Panc1 (cell line): ENCODE measurements at regions not wholly inside any gene's neighbourhood (a gene's known extent, or its start where the extent isn't known, plus 50 kb on each side); places are given as distances from the start of the nearest gene placed in this dataset.

Experiments
- ATAC-seq: fragments of 200-7000 bp; cut with Tn5 transposase; 2 replicates; pipeline ENCODE4 v1.9.1; 2020; ENCODE audit warnings: mild to moderate bottlenecking, moderate library complexity
- BruUV-seq: library from RNA; stranded (reverse); fragments of 400-500 nt; replicated peaks from 2 replicates; lab custom pipeline; 2021; lab: Mats Ljungman, UMichigan
- CTCF ChIA-PET: fragments of 300-600 bp; sonication (Branson Sonifier 250); formaldehyde crosslinking; loops from one replicate; lab custom pipeline; 2022; ENCODE audit warnings: antibody characterized with exemption; lab: Charles Lee
- POLR2A ChIA-PET: fragments of 300-600 bp; sonication (Branson Sonifier 250); formaldehyde crosslinking; loops from one replicate; lab custom pipeline; 2022; ENCODE audit warnings: antibody characterized with exemption; lab: Charles Lee
- DNase-seq: peaks from one replicate; pipeline ENCODE4 v3.0.0-alpha.2; 2010; ENCODE audit warnings: low read depth, low spot score
- H3K27ac ChIP-seq: 2 replicates; pipeline ENCODE4 v1.5.1; 2011; ENCODE audit warnings: mild to moderate bottlenecking, low read length, inconsistent platforms
- H3K27me3 ChIP-seq: fragments of 200-500 bp; sonication (Bioruptor generic); 2 replicates; pipeline ENCODE4 v1.6.0; 2014; ENCODE audit warnings: low read length, inconsistent platforms; ENCODE audit not compliant: control insufficient read depth, insufficient read depth
- H3K36me3 ChIP-seq: fragments of 200-500 bp; sonication (Bioruptor generic); 2 replicates; pipeline ENCODE4 v1.5.1; 2014; ENCODE audit warnings: inconsistent platforms, mild to moderate bottlenecking, low read length, moderate library complexity; ENCODE audit not compliant: control insufficient read depth, insufficient read depth
- H3K4me1 ChIP-seq: 2 replicates; pipeline ENCODE4 v1.5.1; 2011; ENCODE audit warnings: inconsistent platforms, mild to moderate bottlenecking, low read length, moderate library complexity; ENCODE audit not compliant: control insufficient read depth, insufficient read depth
- H3K4me3 ChIP-seq, 2 experiments: 2 replicates each; pipeline ENCODE4 v1.5.1; 2011 to 2012; ENCODE audit warnings: low read depth in 2 of 2, low read length in 2 of 2, mild to moderate bottlenecking in 2 of 2, inconsistent platforms in 1 of 2, moderate library complexity in 1 of 2
- H3K9me3 ChIP-seq: fragments of 200-500 bp; sonication (Bioruptor generic); 2 replicates; pipeline ENCODE4 v1.5.1; 2014; ENCODE audit warnings: low read depth, mild to moderate bottlenecking, inconsistent platforms, low read length, moderate library complexity; ENCODE audit not compliant: control insufficient read depth, insufficient read depth
- CTCF ChIP-seq: fragments of 450-650 bp; IDR thresholded peaks from 2 replicates; pipeline ENCODE4 v1.5.1; 2017; ENCODE audit warnings: mild to moderate bottlenecking
- POLR2AphosphoS5 ChIP-seq: IDR thresholded peaks from 2 replicates; pipeline ENCODE4 v1.6.1; 2012; ENCODE audit warnings: mild to moderate bottlenecking, low read depth, low read length, moderate library complexity
- REST ChIP-seq, 2 experiments: IDR thresholded peaks; 2 replicates each; pipeline ENCODE4 v1.6.1; 2011 to 2012; ENCODE audit warnings: low read depth in 2 of 2, control low read depth in 1 of 2, low read length in 1 of 2, mild to moderate bottlenecking in 1 of 2, moderate library complexity in 1 of 2; ENCODE audit not compliant: insufficient read depth in 1 of 2
- SIN3A ChIP-seq: IDR thresholded peaks from 2 replicates; pipeline ENCODE4 v1.6.1; 2012; ENCODE audit warnings: low read depth, mild to moderate bottlenecking, low read length, moderate library complexity, borderline replicate concordance; ENCODE audit not compliant: insufficient read depth
- TCF7L2 ChIP-seq: IDR thresholded peaks from 2 replicates; pipeline ENCODE4 v1.6.1; 2011; ENCODE audit warnings: mild to moderate bottlenecking, low read depth, low read length, inconsistent platforms
- in situ Hi-C: cut with HindIII; loops from 2 replicates; pipeline ENCODE4 v1.10.0; 2016; ENCODE audit warnings: low sequenced_read_pairs, low pct_unique_long_range_greater_than_20kb
- intact Hi-C: fragments of 100-400 bp; cut with micrococcal nuclease; formaldehyde crosslinking; loops from one replicate; pipeline ENCODE4 v1.10.0; 2022; ENCODE audit not compliant: unreplicated experiment

GRCh38 chrX:4963432-4963831 lies 1250.0 kb upstream of the PRKX start:
- ChIA-PET POLR2A (no interaction called here), CTCF (no interaction called here)
- intact Hi-C loops, result no loop called here
- BruUV-seq, result no TSS peak
- H3K27ac ChIP-seq, result no peak overlapping the region
- no peak for DNase-seq
- no peaks in the 10 kb centered on the region for H3K36me3 ChIP-seq
- in situ Hi-C loops, result no loop called here
- no peaks in the 10 kb centered on the region for H3K27me3 ChIP-seq
- no peaks in the 10 kb centered on the region for H3K4me1 ChIP-seq
- H3K9me3 ChIP-seq, result no peaks in the 10 kb centered on the region
- H3K4me3 ChIP-seq, result no peak overlapping the region
- no peak for ATAC-seq
- TF ChIP-seq SIN3A, result no peak
- no peak for TF ChIP-seq POLR2AphosphoS5
- TF ChIP-seq REST (IDR thresholded peaks at IDR 0.05; ENCODE audit: insufficient read depth in 1 of 2, low read depth in 2 of 2, low read length in 1 of 2), result no peak
- TF ChIP-seq CTCF, result no peak
- no peak for TF ChIP-seq TCF7L2

GRCh38 chrX:4944767-4945166 lies 1231.3 kb upstream of the PRKX start:
- ChIA-PET CTCF (no interaction called here), POLR2A (no interaction called here)
- in situ Hi-C loops, result no loop called here
- no peak overlapping the region for H3K4me3 ChIP-seq
- H3K36me3 ChIP-seq, result no peaks in the 10 kb centered on the region
- BruUV-seq, result no TSS peak
- DNase-seq (no peak), ATAC-seq (no peak)
- H3K9me3 ChIP-seq, result no peaks in the 10 kb centered on the region
- no peak for TF ChIP-seq TCF7L2
- TF ChIP-seq POLR2AphosphoS5, result no peak
- no peak for TF ChIP-seq CTCF
- TF ChIP-seq SIN3A, result no peak
- H3K4me1 ChIP-seq, result no peaks in the 10 kb centered on the region
- no peaks in the 10 kb centered on the region for H3K27me3 ChIP-seq
- H3K27ac ChIP-seq, result no peak overlapping the region
- intact Hi-C loops, result no loop called here
